ENCODE measurements at regions not wholly inside any gene's neighbourhood (a gene's known extent, or its start where the extent isn't known, plus 50 kb on each side); places are given as distances from the start of the nearest gene placed in this dataset.
"Not testable (repeated sequence)": the region's sequence is repeated elsewhere in the genome, so short reads cannot be mapped to it uniquely, and the experiment has no call there.

- DNase-seq, result no peak
Measured at GRCh38 chr18:35880788-35881455, 91.6 kb upstream of the RMP24 start.

- no peak for DNase-seq
Measured at GRCh38 chr18:35888329-35888728, 84.2 kb upstream of the RMP24 start.

- no peak for DNase-seq
Measured at GRCh38 chr18:35889677-35890076, 82.8 kb upstream of the RMP24 start.

GRCh38 chr18:35890323-35890722 is 82.2 kb upstream of the RMP24 start:
- no peak for DNase-seq

- no peak for DNase-seq
Measured at GRCh38 chr18:35892118-35892517, 80.4 kb upstream of the RMP24 start.

GRCh38 chr18:35897481-35897880 is 75.0 kb upstream of the RMP24 start:
- DNase-seq, result not testable (repeated sequence)

GRCh38 chr18:35904389-35905037 is 68.0 kb upstream of the RMP24 start:
- no peak for DNase-seq

- DNase-seq, result no peak
Measured at GRCh38 chr18:35905436-35905835, 67.0 kb upstream of the RMP24 start.

GRCh38 chr18:35906291-35906690 is 66.2 kb upstream of the RMP24 start:
- not testable (repeated sequence) for DNase-seq

GRCh38 chr18:35910327-35910726 is 62.2 kb upstream of the RMP24 start:
- DNase-seq, result no peak

GRCh38 chr18:35912332-35912731 is 60.1 kb upstream of the RMP24 start:
- no peak for DNase-seq

GRCh38 chr18:35915056-35915455 is 57.4 kb upstream of the RMP24 start:
- no peak for DNase-seq

GRCh38 chr18:35917043-35917442 is 55.4 kb upstream of the RMP24 start:
- DNase-seq, result no peak

GRCh38 chr18:35918564-35918963 is 53.9 kb upstream of the RMP24 start:
- DNase-seq, result no peak

GRCh38 chr18:35919179-35919578 is 53.3 kb upstream of the RMP24 start:
- no peak for DNase-seq

- no peak for DNase-seq
Measured at GRCh38 chr18:35920623-35921022, 51.9 kb upstream of the RMP24 start.
